Naive B cell (primary cell): ENCODE measurements at regions not wholly inside any gene's neighbourhood (a gene's known extent, or its start where the extent isn't known, plus 50 kb on each side); places are given as distances from the start of the nearest gene placed in this dataset.
"Not testable (repeated sequence)": the region's sequence is repeated elsewhere in the genome, so short reads cannot be mapped to it uniquely, and the experiment has no call there.

Source experiments
- ATAC-seq, 2 donors: fragments of 150-1000 bp; cut with Tn5 transposase; 2 replicates each; pipeline ENCODE4 v1.10.0; 2021; ENCODE audit warnings: low read depth in 2 of 2, mild to moderate bottlenecking in 2 of 2, moderate library complexity in 2 of 2
- DNase-seq: peaks from one replicate; pipeline ENCODE4 v3.0.0; 2022
- H3K27ac Mint-ChIP-seq, 6 donors: one replicate each; pipeline ENCODE4 v1.8.0; 2020 to 2022; ENCODE audit warnings: mild to moderate bottlenecking in 6 of 6, mixed read lengths in 6 of 6, moderate library complexity in 5 of 6, inconsistent platforms in 2 of 6
- H3K27me3 Mint-ChIP-seq, 3 donors: one replicate each; pipeline ENCODE4 v1.8.0; 2021 to 2022; ENCODE audit warnings: mixed read lengths in 3 of 3, mild to moderate bottlenecking in 1 of 3
- H3K36me3 Mint-ChIP-seq, 2 donors: one replicate each; pipeline ENCODE4 v1.8.0; 2020 to 2022; ENCODE audit warnings: mixed read lengths in 2 of 2, inconsistent platforms in 1 of 2, mild to moderate bottlenecking in 1 of 2
- H3K4me1 Mint-ChIP-seq, 3 donors: one replicate each; pipeline ENCODE4 v1.8.0; 2020 to 2022; ENCODE audit warnings: mixed read lengths in 3 of 3, inconsistent platforms in 1 of 3, mild to moderate bottlenecking in 1 of 3, moderate library complexity in 1 of 3
- H3K4me3 Mint-ChIP-seq, 8 donors: one replicate each; pipeline ENCODE4 v1.8.0; 2020 to 2022; ENCODE audit warnings: mild to moderate bottlenecking in 8 of 8, mixed read lengths in 8 of 8, moderate library complexity in 8 of 8, inconsistent platforms in 2 of 8
- H3K9me3 Mint-ChIP-seq, 7 donors: one replicate each; pipeline ENCODE4 v1.8.0; 2020 to 2022; ENCODE audit warnings: mixed read lengths in 7 of 7, mild to moderate bottlenecking in 5 of 7, inconsistent platforms in 2 of 7, moderate library complexity in 1 of 7

DNA sequence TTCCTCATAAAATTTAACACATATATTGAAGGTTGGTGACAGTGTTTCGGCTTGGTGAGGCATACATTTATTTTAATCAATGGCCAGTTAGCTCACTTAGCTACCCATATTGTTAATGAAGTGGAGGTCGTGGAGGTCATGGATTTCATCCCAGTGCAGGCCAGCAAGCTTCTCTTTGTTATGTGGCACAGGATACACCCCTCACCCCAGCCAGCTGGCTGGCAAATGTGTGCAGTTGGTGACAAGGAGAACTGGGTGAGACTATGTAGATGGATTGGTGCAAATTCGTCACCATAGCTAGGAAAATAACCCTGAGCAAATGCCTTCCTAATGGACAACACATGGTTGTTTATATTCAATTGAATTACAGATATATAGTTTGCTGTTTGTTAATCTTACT, 50.5 kb upstream of the FOXP2 start:
- peaks cover 0 to 9% (median 2%) of the 10 kb centered on the region in 7 donors for H3K9me3 Mint-ChIP-seq
- ATAC-seq (no peak), DNase-seq (no peak)
- H3K27me3 Mint-ChIP-seq: no peaks in the 10 kb centered on the region
- H3K4me1 Mint-ChIP-seq: no peaks in the 10 kb centered on the region
- no peak overlapping the region for H3K27ac Mint-ChIP-seq
- no peaks in the 10 kb centered on the region for H3K36me3 Mint-ChIP-seq
- H3K4me3 Mint-ChIP-seq: no peak overlapping the region

DNA sequence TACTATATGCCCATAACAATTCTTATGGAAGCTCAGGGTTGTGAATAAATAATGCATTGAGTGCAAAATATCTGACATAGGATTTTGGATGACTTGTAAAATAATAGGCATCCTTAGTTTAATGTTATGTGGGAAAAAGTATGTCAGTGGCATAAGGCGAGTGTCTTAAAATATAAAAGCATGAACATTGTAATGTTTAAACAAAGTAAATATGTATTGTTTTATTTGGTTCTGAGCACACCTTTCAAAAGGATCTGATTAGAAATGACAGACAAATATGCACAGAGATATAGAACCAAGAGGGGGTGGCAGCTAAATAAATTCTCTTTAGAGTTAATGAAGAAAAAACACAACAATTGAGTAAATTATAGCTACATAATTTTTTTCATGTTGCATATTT, 51.3 kb upstream of the FOXP2 start:
- no peak overlapping the region for H3K27ac Mint-ChIP-seq
- H3K4me3 Mint-ChIP-seq: no peak overlapping the region
- no peak for ATAC-seq
- H3K36me3 Mint-ChIP-seq: no peaks in the 10 kb centered on the region
- no peaks in the 10 kb centered on the region for H3K4me1 Mint-ChIP-seq
- H3K9me3 Mint-ChIP-seq: peaks cover 0 to 9% (median 2%) of the 10 kb centered on the region in 7 donors
- no peaks in the 10 kb centered on the region for H3K27me3 Mint-ChIP-seq
- no peak for DNase-seq

DNA sequence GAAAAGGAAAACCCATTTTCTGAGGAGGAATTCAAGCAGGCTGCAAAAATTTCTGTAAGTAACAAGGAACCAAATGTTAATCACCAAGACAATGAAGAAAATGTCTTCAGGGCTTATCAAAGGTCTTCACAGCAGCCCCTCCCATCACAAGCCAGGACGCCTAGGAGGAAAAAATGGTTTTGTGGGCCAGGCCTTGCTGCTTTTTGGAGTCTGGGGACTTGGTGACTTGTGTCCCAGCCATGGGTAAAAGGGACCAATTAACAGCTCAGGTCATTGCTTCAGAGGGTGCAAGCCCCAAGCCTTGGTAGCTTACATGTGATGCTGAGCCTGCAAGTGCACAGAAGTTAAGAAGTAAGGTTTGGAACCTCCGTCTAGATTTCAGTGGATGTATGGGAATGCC, 55.7 kb upstream of the FOXP2 start:
- Mint-ChIP-seq H3K4me3 (no peak overlapping the region), H3K27ac (no peak overlapping the region), H3K36me3 (no peaks in the 10 kb centered on the region), H3K27me3 (no peaks in the 10 kb centered on the region), H3K4me1 (no peaks in the 10 kb centered on the region), H3K9me3 (peaks cover 0 to 9% (median 2%) of the 10 kb centered on the region in 7 donors)
- no peak for DNase-seq
- ATAC-seq: no peak

DNA sequence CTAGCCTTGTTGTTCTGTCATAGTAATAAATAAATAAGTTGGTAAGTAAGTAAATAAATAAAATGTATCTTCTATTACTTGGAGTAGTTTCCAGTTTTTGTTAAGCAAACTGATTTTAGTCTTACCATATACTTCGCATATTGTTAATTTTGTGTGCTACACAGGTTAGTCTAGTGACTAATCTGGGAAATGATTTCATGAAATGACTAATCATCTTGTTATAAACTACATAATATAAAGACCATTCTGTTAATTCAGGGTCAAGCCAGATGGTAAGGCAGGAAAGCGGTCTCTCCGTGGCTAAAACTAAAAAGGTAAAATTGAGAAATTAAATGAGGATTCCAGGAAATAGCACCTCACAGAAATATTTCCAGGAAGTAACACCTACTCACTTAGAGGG, 58.5 kb upstream of the FOXP2 start:
- Mint-ChIP-seq H3K4me3 (no peak overlapping the region), H3K27ac (no peak overlapping the region), H3K27me3 (no peaks in the 10 kb centered on the region), H3K4me1 (no peaks in the 10 kb centered on the region), H3K9me3 (peaks cover 0 to 9% (median 2%) of the 10 kb centered on the region in 7 donors), H3K36me3 (no peaks in the 10 kb centered on the region)
- DNase-seq (no peak), ATAC-seq (no peak)

DNA sequence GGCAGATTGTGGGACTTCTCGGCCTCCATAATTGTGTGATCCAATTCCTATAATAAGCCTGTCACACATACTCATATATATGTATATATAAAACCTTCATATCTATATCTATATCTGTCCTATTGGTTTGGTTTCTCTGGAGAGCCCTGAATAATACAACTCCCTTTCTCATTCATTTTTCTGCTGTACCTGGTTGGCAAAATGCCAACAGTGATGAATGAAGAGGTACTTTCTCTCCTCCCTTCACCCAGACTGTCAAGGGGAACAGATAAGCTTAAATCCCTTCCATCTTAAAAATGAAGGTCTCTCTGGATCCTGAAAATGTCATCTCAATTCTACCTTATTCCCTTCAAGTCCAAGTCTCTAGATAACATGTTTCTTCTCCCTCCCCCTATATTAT, 60.3 kb upstream of the FOXP2 start:
- no peak for ATAC-seq
- peaks cover 0 to 6% (median 0%) of the 10 kb centered on the region in 7 donors for H3K9me3 Mint-ChIP-seq
- H3K36me3 Mint-ChIP-seq: no peaks in the 10 kb centered on the region
- no peak for DNase-seq
- H3K4me3 Mint-ChIP-seq: no peak overlapping the region
- no peaks in the 10 kb centered on the region for H3K27me3 Mint-ChIP-seq
- H3K4me1 Mint-ChIP-seq: no peaks in the 10 kb centered on the region
- no peak overlapping the region for H3K27ac Mint-ChIP-seq

DNA sequence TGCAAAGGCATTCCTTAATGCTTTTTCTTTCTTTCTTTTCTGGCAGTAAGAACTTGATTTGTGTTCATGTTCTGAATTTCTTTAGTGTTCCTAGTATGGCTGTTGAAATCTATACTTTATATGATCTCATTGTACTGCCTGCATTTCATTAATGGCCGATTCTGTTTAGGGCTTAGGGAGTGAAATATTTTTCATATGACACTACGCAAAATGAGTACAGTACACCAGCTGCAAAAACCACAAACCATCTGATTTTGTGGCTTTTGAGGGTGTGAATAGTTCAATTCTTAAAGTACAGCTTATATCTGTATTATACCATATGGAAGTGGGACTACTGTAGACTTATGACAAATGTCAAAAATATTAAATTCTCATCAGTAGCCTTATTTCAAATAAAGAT, 69.1 kb upstream of the FOXP2 start:
- Mint-ChIP-seq H3K4me1 (no peaks in the 10 kb centered on the region), H3K4me3 (no peak overlapping the region), H3K36me3 (no peaks in the 10 kb centered on the region), H3K27me3 (peaks cover 0 to 7% (median 0%) of the 10 kb centered on the region in 3 donors), H3K9me3 (peaks cover 0 to 4% (median 0%) of the 10 kb centered on the region in 7 donors), H3K27ac (no peak overlapping the region)
- DNase-seq: no peak
- ATAC-seq: no peak

DNA sequence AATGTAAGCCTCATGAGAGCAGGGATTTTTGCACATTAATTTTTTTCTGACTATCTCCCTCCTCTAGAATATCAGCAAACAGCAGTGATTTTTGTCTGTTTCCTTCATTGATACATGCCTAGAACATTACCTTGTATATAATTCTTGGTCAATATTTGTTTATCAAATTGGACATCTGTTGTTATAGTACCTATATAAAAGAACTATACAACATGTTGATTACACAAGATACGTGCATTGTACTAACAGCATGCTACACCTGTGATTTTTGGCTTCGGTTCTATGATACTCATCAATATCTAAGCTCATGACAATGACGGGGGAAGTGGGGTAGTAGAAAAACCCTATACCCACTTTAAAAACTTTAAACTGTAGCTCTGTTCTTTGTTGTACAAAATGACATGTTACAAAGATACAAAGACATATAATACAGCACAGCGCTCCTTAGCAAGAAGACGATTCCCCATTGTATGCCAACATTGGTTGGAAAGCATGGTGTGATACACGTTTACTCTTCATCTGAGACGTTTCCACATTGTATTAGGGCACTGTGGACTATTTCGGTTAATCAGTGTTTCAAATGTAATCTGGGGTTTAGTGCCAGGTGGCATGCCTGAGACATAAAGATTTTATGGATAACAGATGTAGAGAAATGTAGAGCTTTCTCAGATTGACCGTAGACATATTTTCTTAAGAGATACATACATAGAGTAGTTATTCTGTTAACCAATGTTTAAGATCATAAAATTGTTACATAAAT, 70.5 kb upstream of the FOXP2 start:
- Mint-ChIP-seq H3K36me3 (no peaks in the 10 kb centered on the region), H3K4me3 (no peak overlapping the region), H3K9me3 (peaks cover 0 to 4% (median 0%) of the 10 kb centered on the region in 7 donors), H3K4me1 (no peaks in the 10 kb centered on the region), H3K27ac (no peak overlapping the region), H3K27me3 (peaks cover 0 to 7% (median 0%) of the 10 kb centered on the region in 3 donors)
- DNase-seq (no peak), ATAC-seq (no peak)

DNA sequence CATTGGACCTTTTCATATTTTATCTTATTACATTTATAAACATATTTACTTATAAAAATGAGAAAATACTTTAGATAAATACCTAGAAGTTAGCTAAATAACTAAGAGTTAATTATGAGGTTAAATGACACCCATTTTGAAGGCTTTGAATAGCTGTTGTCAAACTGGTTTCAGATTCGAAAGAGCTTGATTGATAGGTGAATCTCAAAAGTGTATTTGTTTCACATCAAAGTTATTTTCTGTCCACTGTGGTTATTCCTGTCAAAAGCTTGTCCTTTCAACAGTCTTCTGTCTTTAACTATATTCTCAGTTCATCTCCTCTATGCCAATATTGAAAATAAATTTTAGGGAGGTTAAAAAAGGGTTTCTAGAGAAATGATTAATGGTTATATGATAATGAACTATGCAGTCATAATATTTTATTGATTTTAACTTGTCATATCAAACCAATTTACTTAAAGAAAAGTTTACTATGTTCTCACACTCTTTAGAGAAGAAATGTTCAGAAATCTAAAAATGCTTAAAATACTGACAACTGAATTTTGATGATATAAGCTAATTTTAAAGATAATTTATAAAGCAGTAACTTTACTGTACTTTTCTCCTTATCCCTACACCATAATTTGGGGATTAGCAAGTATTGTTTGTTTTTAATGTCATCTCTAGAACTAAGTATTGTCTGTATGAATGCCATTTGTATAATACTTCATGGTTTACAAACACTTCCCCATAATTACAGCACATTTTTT, 72.0 kb upstream of the FOXP2 start:
- H3K4me3 Mint-ChIP-seq: no peak overlapping the region
- DNase-seq (no peak), ATAC-seq (no peak)
- no peak overlapping the region for H3K27ac Mint-ChIP-seq
- H3K27me3 Mint-ChIP-seq: peaks cover 0 to 7% (median 0%) of the 10 kb centered on the region in 3 donors
- H3K4me1 Mint-ChIP-seq: no peaks in the 10 kb centered on the region
- H3K9me3 Mint-ChIP-seq: peaks cover 0 to 4% (median 0%) of the 10 kb centered on the region in 7 donors
- H3K36me3 Mint-ChIP-seq: no peaks in the 10 kb centered on the region

DNA sequence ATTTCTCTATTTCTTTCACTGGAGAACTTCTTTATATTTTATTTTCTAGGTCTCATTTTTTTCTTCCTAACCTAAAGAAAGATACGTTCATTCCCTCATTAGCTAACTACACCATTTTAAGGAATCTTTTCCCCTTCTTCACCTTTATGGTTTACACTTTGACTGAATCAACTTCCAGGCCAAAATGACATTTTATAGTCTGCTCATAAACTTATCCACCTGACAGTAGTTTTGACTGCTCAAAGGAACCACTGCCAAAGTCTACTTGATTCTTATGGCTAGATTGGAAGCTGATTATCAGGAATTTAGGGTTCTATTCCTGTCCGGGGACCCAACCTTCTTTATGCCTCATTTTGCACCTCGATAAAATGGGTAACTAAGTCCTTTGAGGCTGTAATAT, 73.0 kb upstream of the FOXP2 start:
- no peak for ATAC-seq
- DNase-seq: no peak
- H3K36me3 Mint-ChIP-seq: no peaks in the 10 kb centered on the region
- H3K9me3 Mint-ChIP-seq: peaks cover 0 to 4% (median 0%) of the 10 kb centered on the region in 7 donors
- no peak overlapping the region for H3K27ac Mint-ChIP-seq
- no peaks in the 10 kb centered on the region for H3K4me1 Mint-ChIP-seq
- peaks cover 0 to 7% (median 0%) of the 10 kb centered on the region in 3 donors for H3K27me3 Mint-ChIP-seq
- H3K4me3 Mint-ChIP-seq: no peak overlapping the region

DNA sequence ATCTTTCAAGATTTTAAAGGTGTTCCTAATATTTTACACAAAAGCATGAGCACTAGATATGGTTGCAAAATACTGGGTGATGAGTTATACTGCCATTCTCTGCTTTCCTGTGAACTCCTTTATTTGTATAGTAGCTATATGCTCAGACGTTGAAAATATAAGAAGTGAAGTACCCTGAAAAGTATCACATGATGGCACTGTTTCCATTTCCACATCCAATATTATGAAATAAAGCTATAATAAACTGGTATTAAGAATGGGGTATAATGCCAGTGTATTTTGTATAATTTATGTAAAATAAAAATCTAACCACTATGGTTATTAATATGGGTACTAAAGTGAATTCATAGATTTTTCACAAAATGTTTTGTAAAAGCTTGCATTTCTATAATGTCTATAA, 79.6 kb upstream of the FOXP2 start:
- no peaks in the 10 kb centered on the region for H3K36me3 Mint-ChIP-seq
- no peak overlapping the region for H3K4me3 Mint-ChIP-seq
- DNase-seq (no peak), ATAC-seq (no peak)
- H3K9me3 Mint-ChIP-seq: no peaks in the 10 kb centered on the region
- H3K27me3 Mint-ChIP-seq: no peaks in the 10 kb centered on the region
- H3K27ac Mint-ChIP-seq: no peak overlapping the region
- no peaks in the 10 kb centered on the region for H3K4me1 Mint-ChIP-seq

DNA sequence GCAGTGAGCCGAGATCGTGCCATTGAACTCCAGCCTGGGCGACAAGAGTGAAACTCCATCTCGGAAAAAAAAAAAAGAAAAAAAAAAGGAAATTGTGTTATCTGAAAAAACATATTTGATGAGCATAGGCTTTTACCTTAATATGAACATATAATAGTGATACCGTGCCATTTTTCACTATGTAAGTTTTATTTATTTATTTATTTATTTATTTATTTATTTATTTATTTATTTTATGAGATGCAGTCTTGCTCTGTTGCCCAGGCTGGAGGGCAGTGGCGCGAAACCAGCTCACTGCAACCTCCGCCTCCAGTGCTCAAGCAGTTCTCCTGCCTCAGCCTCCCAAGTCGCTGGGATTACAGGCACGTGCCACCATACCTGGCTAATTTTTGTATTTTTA, 85.2 kb upstream of the FOXP2 start:
- ATAC-seq, H3K4me3 Mint-ChIP-seq, H3K36me3 Mint-ChIP-seq, DNase-seq, H3K4me1 Mint-ChIP-seq, H3K9me3 Mint-ChIP-seq, H3K27me3 Mint-ChIP-seq, H3K27ac Mint-ChIP-seq: not testable (repeated sequence)

DNA sequence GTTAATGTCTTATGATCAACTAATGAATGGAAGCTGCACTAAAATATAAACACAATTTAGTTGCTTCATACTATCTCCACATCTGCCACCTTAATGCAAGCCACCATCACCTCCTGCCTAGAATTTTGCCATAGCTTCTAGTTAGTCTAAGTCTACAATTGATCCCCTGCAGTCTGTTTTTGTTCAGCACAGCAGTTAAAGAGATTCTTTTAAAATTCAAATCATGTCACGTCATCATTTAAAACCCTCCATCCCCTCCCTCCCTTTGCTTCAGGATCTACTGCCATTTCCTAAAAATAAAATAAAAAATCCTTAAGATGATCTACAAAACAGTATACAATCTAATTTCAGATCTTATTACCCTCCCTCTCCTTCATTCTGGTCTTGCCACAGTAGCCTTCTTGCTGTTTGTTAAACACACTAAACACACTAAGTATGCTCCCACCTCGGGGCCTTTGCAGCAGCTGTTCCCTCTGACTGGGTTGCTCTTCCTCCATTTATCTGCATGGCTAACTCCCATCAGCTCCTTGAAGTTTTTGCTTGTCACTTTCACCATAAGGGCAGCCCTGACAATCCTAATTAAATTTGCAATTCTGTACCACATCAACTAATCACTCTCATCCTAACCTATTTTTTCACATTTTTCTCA, 97.0 kb upstream of the FOXP2 start:
- ATAC-seq (no peak), DNase-seq (no peak)
- H3K9me3 Mint-ChIP-seq: peaks cover 0 to 4% (median 0%) of the 10 kb centered on the region in 7 donors
- H3K36me3 Mint-ChIP-seq: no peaks in the 10 kb centered on the region
- H3K27me3 Mint-ChIP-seq: no peaks in the 10 kb centered on the region
- H3K4me1 Mint-ChIP-seq: no peaks in the 10 kb centered on the region
- H3K27ac Mint-ChIP-seq: no peak overlapping the region
- H3K4me3 Mint-ChIP-seq: no peak overlapping the region

DNA sequence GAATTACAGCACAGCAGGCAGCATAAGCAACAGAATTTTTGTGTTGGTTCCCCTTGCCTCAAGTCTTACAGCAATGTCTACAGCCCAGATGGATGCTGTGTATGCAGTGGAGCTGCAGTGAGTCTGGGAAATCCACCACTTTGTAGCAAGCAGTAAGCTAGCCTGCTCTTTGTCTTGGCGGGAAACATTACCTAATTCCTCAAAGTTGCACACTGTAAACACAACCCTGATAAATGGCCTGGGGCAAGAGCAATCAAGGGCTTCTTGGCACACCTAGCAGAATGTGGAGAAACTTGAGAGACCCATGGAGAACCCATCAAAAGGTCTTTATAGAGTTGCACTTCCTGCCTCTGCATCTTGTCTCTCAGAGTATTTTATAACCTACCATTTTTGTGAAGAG, 102.0 kb upstream of the FOXP2 start:
- no peak overlapping the region for H3K4me3 Mint-ChIP-seq
- no peak for ATAC-seq
- H3K27ac Mint-ChIP-seq: no peak overlapping the region
- H3K9me3 Mint-ChIP-seq: peaks cover 0 to 2% (median 0%) of the 10 kb centered on the region in 7 donors
- H3K4me1 Mint-ChIP-seq: no peaks in the 10 kb centered on the region
- no peaks in the 10 kb centered on the region for H3K27me3 Mint-ChIP-seq
- DNase-seq: no peak
- no peaks in the 10 kb centered on the region for H3K36me3 Mint-ChIP-seq
